ENCODE measurements at regions not wholly inside any gene's neighbourhood (a gene's known extent, or its start where the extent isn't known, plus 50 kb on each side); places are given as distances from the start of the nearest gene placed in this dataset.

GRCh38 chr9:89892920-89893319 lies 288.1 kb downstream of the GADD45G start:
- DNase-seq (ENCODE audit: low spot score, unreplicated experiment) = no peak
- H3K36me3 Mint-ChIP-seq (ENCODE audit: insufficient read depth) = no peaks in the 10 kb centered on the region
- H3K27me3 Mint-ChIP-seq = peaks cover 5% of the 10 kb centered on the region
- H3K4me3 Mint-ChIP-seq (ENCODE audit: low read depth) = no peak overlapping the region
- TF ChIP-seq, protein P1, sequence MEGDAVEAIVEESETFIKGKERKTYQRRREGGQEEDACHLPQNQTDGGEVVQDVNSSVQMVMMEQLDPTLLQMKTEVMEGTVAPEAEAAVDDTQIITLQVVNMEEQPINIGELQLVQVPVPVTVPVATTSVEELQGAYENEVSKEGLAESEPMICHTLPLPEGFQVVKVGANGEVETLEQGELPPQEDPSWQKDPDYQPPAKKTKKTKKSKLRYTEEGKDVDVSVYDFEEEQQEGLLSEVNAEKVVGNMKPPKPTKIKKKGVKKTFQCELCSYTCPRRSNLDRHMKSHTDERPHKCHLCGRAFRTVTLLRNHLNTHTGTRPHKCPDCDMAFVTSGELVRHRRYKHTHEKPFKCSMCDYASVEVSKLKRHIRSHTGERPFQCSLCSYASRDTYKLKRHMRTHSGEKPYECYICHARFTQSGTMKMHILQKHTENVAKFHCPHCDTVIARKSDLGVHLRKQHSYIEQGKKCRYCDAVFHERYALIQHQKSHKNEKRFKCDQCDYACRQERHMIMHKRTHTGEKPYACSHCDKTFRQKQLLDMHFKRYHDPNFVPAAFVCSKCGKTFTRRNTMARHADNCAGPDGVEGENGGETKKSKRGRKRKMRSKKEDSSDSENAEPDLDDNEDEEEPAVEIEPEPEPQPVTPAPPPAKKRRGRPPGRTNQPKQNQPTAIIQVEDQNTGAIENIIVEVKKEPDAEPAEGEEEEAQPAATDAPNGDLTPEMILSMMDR (IDR thresholded peaks at IDR 0.05; ENCODE audit: unreplicated experiment) = no peak
- no peaks in the 10 kb centered on the region for H3K9me3 Mint-ChIP-seq (ENCODE audit: low read depth)
- no peaks in the 10 kb centered on the region for H3K4me1 Mint-ChIP-seq (ENCODE audit: low read depth)
- H3K27ac Mint-ChIP-seq = no peak overlapping the region

GRCh38 chr9:89893886-89894285 lies 289.1 kb downstream of the GADD45G start:
- no peak overlapping the region for H3K4me3 Mint-ChIP-seq (ENCODE audit: low read depth)
- no peak for DNase-seq (ENCODE audit: low spot score, unreplicated experiment)
- H3K27me3 Mint-ChIP-seq = peaks cover 5% of the 10 kb centered on the region
- TF ChIP-seq, protein P1 (IDR thresholded peaks at IDR 0.05; ENCODE audit: unreplicated experiment) = no peak
- no peak overlapping the region for H3K27ac Mint-ChIP-seq
- H3K9me3 Mint-ChIP-seq (ENCODE audit: low read depth) = no peaks in the 10 kb centered on the region
- H3K4me1 Mint-ChIP-seq (ENCODE audit: low read depth) = no peaks in the 10 kb centered on the region
- no peaks in the 10 kb centered on the region for H3K36me3 Mint-ChIP-seq (ENCODE audit: insufficient read depth)

- H3K36me3 Mint-ChIP-seq (ENCODE audit: insufficient read depth) = no peaks in the 10 kb centered on the region
- H3K4me1 Mint-ChIP-seq (ENCODE audit: low read depth) = peaks cover 2% of the 10 kb centered on the region
- TF ChIP-seq, protein P1 (IDR thresholded peaks at IDR 0.05; ENCODE audit: unreplicated experiment) = no peak
- no peak overlapping the region for H3K27ac Mint-ChIP-seq
- no peak for DNase-seq (ENCODE audit: low spot score, unreplicated experiment)
- H3K9me3 Mint-ChIP-seq (ENCODE audit: low read depth) = no peaks in the 10 kb centered on the region
- H3K4me3 Mint-ChIP-seq (ENCODE audit: low read depth) = no peak overlapping the region
- peaks cover 10% of the 10 kb centered on the region for H3K27me3 Mint-ChIP-seq
These were observed 292.1 kb downstream of the GADD45G start for GRCh38 chr9:89896806-89897340.

DNA sequence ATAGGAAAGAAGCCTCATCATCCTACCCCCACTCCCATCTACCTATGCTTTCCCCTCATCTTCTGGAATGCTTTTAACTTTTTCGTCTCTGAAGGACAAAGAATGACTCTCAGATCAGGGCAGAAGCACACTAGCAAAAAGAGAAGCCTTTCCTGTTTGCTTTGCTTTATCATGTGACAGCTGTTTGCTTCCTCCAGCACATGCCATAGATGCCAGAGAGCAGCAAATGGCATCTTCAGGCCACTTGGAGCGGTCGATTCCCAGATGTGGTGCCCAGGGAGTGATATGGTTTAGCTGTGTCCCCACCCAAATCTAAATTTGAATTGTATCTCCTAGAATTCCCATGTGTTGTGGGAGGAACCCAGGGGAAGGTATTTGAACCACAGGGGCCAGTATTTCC lies 294.8 kb downstream of the GADD45G start:
- Mint-ChIP-seq H3K4me1 (ENCODE audit: low read depth) (peaks cover 2% of the 10 kb centered on the region), H3K27ac (no peak overlapping the region), H3K27me3 (peaks cover 11% of the 10 kb centered on the region), H3K4me3 (ENCODE audit: low read depth) (no peak overlapping the region), H3K36me3 (ENCODE audit: insufficient read depth) (no peaks in the 10 kb centered on the region), H3K9me3 (ENCODE audit: low read depth) (no peaks in the 10 kb centered on the region)
- no peak for DNase-seq (ENCODE audit: low spot score, unreplicated experiment)
- TF ChIP-seq, protein P1 (IDR thresholded peaks at IDR 0.05; ENCODE audit: unreplicated experiment) = no peak

DNA sequence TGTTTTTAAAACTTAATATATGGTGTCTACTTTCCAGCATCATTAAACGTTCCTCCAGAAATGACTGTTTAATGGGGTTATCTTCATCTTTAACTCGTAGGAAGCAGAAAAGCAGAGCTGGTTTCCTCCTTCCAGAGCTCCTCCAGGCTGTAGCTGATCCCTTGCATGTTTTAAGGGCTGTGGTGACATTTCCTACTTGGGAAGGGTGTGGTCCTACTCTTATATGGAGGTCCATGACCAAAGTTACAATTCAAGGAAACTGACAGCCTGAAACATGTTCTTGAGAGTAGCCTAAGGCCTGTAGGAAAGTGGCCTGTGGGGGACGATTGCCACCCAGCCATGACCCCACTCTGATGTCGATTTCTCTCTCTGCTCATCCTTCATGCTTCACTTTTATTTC lies 297.1 kb downstream of the GADD45G start:
- Mint-ChIP-seq H3K36me3 (ENCODE audit: insufficient read depth) (no peaks in the 10 kb centered on the region), H3K4me1 (ENCODE audit: low read depth) (peaks cover 2% of the 10 kb centered on the region), H3K9me3 (ENCODE audit: low read depth) (no peaks in the 10 kb centered on the region), H3K27me3 (peaks cover 11% of the 10 kb centered on the region), H3K4me3 (ENCODE audit: low read depth) (no peak overlapping the region), H3K27ac (no peak overlapping the region)
- TF ChIP-seq, protein P1 (IDR thresholded peaks at IDR 0.05; ENCODE audit: unreplicated experiment) = no peak
- no peak for DNase-seq (ENCODE audit: low spot score, unreplicated experiment)
